BE2C (cell line): ENCODE measurements at regions not wholly inside any gene's neighbourhood (a gene's known extent, or its start where the extent isn't known, plus 50 kb on each side); places are given as distances from the start of the nearest gene placed in this dataset.

Experiments
- DNase-seq: peaks from one replicate; pipeline ENCODE4 v3.0.0-alpha.2; 2020
- H3K27me3 ChIP-seq: fragments of 250-450 bp; sonication (Bioruptor Pico); 2 replicates; pipeline ENCODE4 v1.5.1; 2020; ENCODE audit warnings: mild to moderate bottlenecking
- H3K36me3 ChIP-seq: fragments of 250-450 bp; sonication (Bioruptor Pico); 2 replicates; pipeline ENCODE4 v1.5.1; 2020; ENCODE audit warnings: mild to moderate bottlenecking
- H3K4me1 ChIP-seq: fragments of 250-450 bp; sonication (Bioruptor Pico); 2 replicates; pipeline ENCODE4 v1.5.1; 2020
- H3K4me3 ChIP-seq: 2 replicates; pipeline ENCODE4 v1.5.1; 2011; ENCODE audit warnings: low read depth, low read length
- H3K9me3 ChIP-seq: fragments of 250-450 bp; sonication (Bioruptor Pico); 2 replicates; pipeline ENCODE4 v1.5.1; 2020
- TF ChIP-seq, protein P1 (sequence below): IDR thresholded peaks from 2 replicates; pipeline ENCODE4 v1.5.1; 2012; ENCODE audit warnings: mild to moderate bottlenecking, low read depth, low read length

DNA sequence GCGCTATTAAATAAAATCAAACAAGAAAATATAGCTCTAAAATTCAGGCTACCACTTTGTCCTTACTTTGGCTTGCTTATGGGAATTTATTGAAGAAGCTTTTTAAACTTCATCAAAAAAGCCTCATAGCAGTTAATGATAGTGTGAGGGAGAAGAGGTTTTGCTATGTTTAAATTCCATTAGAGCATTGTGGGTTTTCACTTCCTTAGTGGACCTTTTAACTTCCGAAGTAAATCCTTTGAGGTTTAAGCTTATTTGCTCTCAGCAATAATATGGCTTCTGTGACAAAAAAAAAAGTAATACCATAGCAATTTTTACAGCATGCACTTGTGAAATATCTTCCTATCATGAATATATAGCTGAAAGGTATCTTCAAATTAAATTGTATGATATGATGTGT is 120.2 kb upstream of the NDST4 start:
- H3K4me1 ChIP-seq, result no peaks in the 10 kb centered on the region; the same call in 1 of the 2 replicates
- no peaks in the 10 kb centered on the region for H3K9me3 ChIP-seq
- no peaks in the 10 kb centered on the region for H3K27me3 ChIP-seq
- H3K36me3 ChIP-seq, result no peaks in the 10 kb centered on the region
- TF ChIP-seq, protein P1, sequence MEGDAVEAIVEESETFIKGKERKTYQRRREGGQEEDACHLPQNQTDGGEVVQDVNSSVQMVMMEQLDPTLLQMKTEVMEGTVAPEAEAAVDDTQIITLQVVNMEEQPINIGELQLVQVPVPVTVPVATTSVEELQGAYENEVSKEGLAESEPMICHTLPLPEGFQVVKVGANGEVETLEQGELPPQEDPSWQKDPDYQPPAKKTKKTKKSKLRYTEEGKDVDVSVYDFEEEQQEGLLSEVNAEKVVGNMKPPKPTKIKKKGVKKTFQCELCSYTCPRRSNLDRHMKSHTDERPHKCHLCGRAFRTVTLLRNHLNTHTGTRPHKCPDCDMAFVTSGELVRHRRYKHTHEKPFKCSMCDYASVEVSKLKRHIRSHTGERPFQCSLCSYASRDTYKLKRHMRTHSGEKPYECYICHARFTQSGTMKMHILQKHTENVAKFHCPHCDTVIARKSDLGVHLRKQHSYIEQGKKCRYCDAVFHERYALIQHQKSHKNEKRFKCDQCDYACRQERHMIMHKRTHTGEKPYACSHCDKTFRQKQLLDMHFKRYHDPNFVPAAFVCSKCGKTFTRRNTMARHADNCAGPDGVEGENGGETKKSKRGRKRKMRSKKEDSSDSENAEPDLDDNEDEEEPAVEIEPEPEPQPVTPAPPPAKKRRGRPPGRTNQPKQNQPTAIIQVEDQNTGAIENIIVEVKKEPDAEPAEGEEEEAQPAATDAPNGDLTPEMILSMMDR, result no peak
- H3K4me3 ChIP-seq, result no peak overlapping the region
- DNase-seq, result no peak

DNA sequence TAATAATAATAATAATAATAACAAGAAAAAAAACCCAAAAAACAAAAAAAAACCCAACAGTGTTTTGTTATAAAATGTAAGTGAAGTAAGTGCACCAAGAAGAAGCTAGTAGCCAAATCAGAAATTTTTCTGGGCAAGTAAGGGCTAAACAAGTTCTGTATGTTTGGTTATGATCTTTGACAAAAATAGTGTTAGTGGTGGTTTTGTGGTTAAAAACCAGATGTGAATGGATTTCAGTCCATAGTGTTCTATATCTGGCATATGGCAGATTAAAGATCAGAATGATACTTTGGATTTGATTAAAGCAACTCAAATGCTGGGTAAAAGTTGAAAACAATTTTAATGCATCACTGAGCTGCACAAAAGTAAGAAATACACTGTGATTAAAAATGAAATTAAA is 116.5 kb upstream of the NDST4 start:
- H3K27me3 ChIP-seq, result no peaks in the 10 kb centered on the region
- DNase-seq, result no peak
- H3K9me3 ChIP-seq, result no peaks in the 10 kb centered on the region
- no peaks in the 10 kb centered on the region; the same call in 1 of the 2 replicates for H3K4me1 ChIP-seq
- no peak overlapping the region for H3K4me3 ChIP-seq
- no peaks in the 10 kb centered on the region for H3K36me3 ChIP-seq
- TF ChIP-seq, protein P1, result no peak

DNA sequence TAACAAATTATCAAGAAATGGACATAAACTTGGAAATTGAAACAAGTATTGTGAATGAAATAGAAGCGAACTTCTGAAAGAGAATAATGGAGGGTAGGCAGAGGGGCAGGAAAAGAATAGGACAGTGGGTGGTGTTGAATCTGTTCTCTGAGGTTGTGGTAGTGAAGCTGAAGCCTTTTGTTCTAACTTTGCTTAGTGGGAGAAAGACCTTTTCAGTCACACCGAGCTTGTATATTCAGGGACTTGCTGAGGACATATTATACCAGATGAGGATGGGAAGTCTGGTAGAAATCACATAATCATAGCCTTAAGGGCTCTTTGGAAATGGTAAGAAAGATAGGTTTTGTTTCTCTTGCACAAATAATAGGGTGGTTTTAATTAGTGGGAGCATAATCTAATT is 115.4 kb upstream of the NDST4 start:
- Histone ChIP-seq H3K4me3 (no peak overlapping the region), H3K27me3 (no peaks in the 10 kb centered on the region; the same call in 1 of the 2 replicates), H3K4me1 (no peaks in the 10 kb centered on the region), H3K9me3 (no peaks in the 10 kb centered on the region), H3K36me3 (no peaks in the 10 kb centered on the region)
- TF ChIP-seq, protein P1, result no peak
- DNase-seq, result no peak

DNA sequence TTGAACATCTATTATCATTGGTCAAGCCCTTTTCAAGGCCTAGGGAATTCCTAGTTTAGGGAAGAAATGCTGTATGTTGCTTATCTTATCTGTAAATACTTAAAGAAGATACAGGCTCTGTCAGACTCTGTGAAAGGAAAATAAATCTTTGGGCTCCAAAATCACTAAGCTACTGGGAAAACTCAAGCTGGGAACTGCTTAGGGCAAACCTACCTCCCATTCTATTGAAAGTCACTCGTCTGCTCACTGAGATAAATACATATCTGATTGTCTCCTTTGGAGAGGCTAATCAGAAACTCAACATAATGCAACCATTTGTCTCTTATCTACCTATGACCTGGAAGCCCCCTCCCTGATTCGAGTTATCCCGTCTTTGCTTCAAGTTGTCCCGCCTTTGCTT is 108.6 kb upstream of the NDST4 start:
- no peaks in the 10 kb centered on the region for H3K36me3 ChIP-seq
- no peak overlapping the region for H3K4me3 ChIP-seq
- H3K4me1 ChIP-seq, result no peaks in the 10 kb centered on the region
- no peaks in the 10 kb centered on the region; the same call in 1 of the 2 replicates for H3K27me3 ChIP-seq
- TF ChIP-seq, protein P1, result no peak
- no peak for DNase-seq
- H3K9me3 ChIP-seq, result no peaks in the 10 kb centered on the region

DNA sequence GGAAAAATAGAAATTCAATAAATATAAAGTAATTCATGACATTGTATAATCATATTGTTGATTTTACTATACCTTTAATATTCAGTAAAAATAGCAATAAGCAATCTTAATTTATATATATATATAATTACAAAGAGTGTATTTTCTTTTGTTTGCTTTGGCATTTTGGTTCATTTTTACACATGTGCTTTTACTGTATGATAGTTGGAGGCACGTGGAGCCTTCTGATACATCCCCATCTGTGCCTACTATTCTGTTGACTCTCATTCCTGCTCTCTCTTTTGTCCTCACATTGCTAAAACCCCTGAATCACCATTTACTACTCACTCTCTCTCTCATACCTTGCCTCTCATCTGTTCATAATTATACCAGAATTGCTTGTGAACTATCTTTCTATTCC is 106.4 kb upstream of the NDST4 start:
- no peaks in the 10 kb centered on the region for H3K9me3 ChIP-seq
- H3K4me1 ChIP-seq, result no peaks in the 10 kb centered on the region
- H3K36me3 ChIP-seq, result no peaks in the 10 kb centered on the region
- no peaks in the 10 kb centered on the region; the same call in 1 of the 2 replicates for H3K27me3 ChIP-seq
- DNase-seq, result no peak
- no peak overlapping the region for H3K4me3 ChIP-seq
- TF ChIP-seq, protein P1, result no peak

DNA sequence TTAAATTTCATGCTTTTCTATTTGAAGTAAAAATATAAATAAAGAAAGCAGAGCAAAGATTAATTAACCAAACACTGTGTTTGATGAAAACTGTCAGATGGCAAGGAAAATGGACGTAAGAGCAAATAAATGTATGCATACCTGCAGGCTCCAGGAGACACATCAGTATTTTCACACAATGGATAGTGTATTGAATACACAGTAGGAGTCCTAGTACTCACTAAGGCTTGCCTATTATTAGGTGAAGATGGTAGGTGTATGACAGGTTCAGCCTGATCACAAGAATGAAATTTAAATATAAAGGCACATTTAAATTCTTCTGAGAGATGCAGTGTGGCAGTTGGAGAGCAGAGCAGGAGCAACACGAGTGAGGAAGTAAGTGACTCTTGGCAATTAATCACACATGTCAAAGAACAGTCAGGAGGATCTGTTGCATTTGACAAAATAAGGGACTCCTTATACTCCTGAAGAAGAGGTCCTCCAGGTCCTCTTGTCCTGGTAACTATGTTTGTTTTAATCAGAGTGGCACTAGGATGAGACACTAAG is 106.0 kb upstream of the NDST4 start:
- H3K9me3 ChIP-seq, result no peaks in the 10 kb centered on the region
- TF ChIP-seq, protein P1, result no peak
- no peak overlapping the region for H3K4me3 ChIP-seq
- H3K27me3 ChIP-seq, result no peaks in the 10 kb centered on the region; the same call in 1 of the 2 replicates
- DNase-seq, result no peak
- H3K36me3 ChIP-seq, result no peaks in the 10 kb centered on the region
- no peaks in the 10 kb centered on the region for H3K4me1 ChIP-seq
